Loucy (cell line): ENCODE measurements at regions not wholly inside any gene's neighbourhood (a gene's known extent, or its start where the extent isn't known, plus 50 kb on each side); places are given as distances from the start of the nearest gene placed in this dataset.

Experiments
- CTCF ChIP-seq: fragments of 200-600 bp; sonication (generic); conservative IDR thresholded peaks from 2 replicates; pipeline ENCODE4 v1.5.1; 2014; ENCODE audit warnings: mild to moderate bottlenecking, antibody characterized with exemption, low read length
- EZH2phosphoT487 ChIP-seq: fragments of 200-600 bp; IDR thresholded peaks from 2 replicates; pipeline ENCODE4 v1.6.1; 2018; ENCODE audit warnings: antibody characterized with exemption, mild to moderate bottlenecking, moderate library complexity, borderline replicate concordance

- TF ChIP-seq CTCF (no peak), EZH2phosphoT487 (no peak)
Observed at GRCh38 chr16:88289561-88289960, 93.2 kb upstream of the ZNF469 start.
